GM12878 (cell line): ENCODE measurements at regions not wholly inside any gene's neighbourhood (a gene's known extent, or its start where the extent isn't known, plus 50 kb on each side); places are given as distances from the start of the nearest gene placed in this dataset.

Source experiments
- ATAC-seq: fragments of 200-7000 bp; cut with Tn5 transposase; 3 replicates; pipeline ENCODE4 v1.9.1; 2020; ENCODE audit warnings: mild to moderate bottlenecking, moderate library complexity
- BruUV-seq: library from RNA; stranded (reverse); fragments of 400-500 nt; replicated peaks from 2 replicates; lab custom pipeline; 2021; lab: Mats Ljungman, UMichigan
- CTCF ChIA-PET: fragments of 300-600 bp; sonication (Branson Sonifier 250); formaldehyde crosslinking; extraction: SDS; loops from one replicate; lab custom pipeline; 2021; ENCODE audit warnings: inconsistent platforms; lab: Yijun Ruan, JAX
- POLR2A ChIA-PET: fragments of 350-600 bp; formaldehyde crosslinking; extraction: SDS; loops from one replicate; lab custom pipeline; 2021; ENCODE audit warnings: inconsistent platforms; lab: Charles Lee
- RAD21 ChIA-PET: fragments of 300-600 bp; sonication (Branson Sonifier 250); formaldehyde crosslinking; loops from one replicate; lab custom pipeline; 2023; ENCODE audit warnings: antibody characterized with exemption; ENCODE audit not compliant: unreplicated experiment; lab: Charles Lee
- SMC1A ChIA-PET: fragments of 300-600 bp; sonication (Branson Sonifier 250); formaldehyde crosslinking; loops from one replicate; lab custom pipeline; 2023; ENCODE audit not compliant: unreplicated experiment, uncharacterized antibody; lab: Charles Lee
- DNase-seq: peaks from one replicate; pipeline ENCODE4 v3.0.0-alpha.2; 2011; ENCODE audit warnings: low read depth, low spot score
- FAIRE-seq: peaks from 3 replicates; lab custom pipeline; 2011; peaks lifted over from hg19 to GRCh38; lab: Jason Lieb, UNC
- H2AFZ ChIP-seq: 2 replicates; pipeline ENCODE4 v1.6.0; 2011; ENCODE audit warnings: low read depth, low read length, control low read depth; ENCODE audit not compliant: control insufficient read depth
- H3K27ac ChIP-seq: 2 replicates; pipeline ENCODE4 v1.5.1; 2011; ENCODE audit warnings: control low read depth; ENCODE audit not compliant: control insufficient read depth, insufficient read depth
- H3K27me3 ChIP-seq, 2 experiments: replicated peaks in 1 of 2; 2 replicates each; pipeline versions ENCODE4 v1.6.0 to v1.6.1; 2011; ENCODE audit warnings: low read length in 1 of 2; ENCODE audit not compliant: control insufficient read depth in 2 of 2, insufficient read depth in 2 of 2
- H3K36me3 ChIP-seq, 2 experiments: 2 replicates each; pipeline ENCODE4 v1.5.1; 2011; ENCODE audit warnings: low read length in 1 of 2; ENCODE audit not compliant: control insufficient read depth in 2 of 2, insufficient read depth in 2 of 2
- H3K4me1 ChIP-seq: 2 replicates; pipeline ENCODE4 v1.6.1; 2011; ENCODE audit warnings: mild to moderate bottlenecking, low read length, moderate library complexity, mixed read lengths; ENCODE audit not compliant: control insufficient read depth, insufficient read depth
- H3K4me2 ChIP-seq: 2 replicates; pipeline ENCODE4 v1.6.0; 2011; ENCODE audit warnings: control low read depth; ENCODE audit not compliant: control insufficient read depth, insufficient read depth
- H3K4me3 ChIP-seq: fragments of 200-600 bp; sonication (generic); 2 replicates; pipeline ENCODE4 v1.5.1; 2016
- H3K79me2 ChIP-seq: 2 replicates; pipeline ENCODE4 v1.6.0; 2011; ENCODE audit warnings: low read length; ENCODE audit not compliant: control insufficient read depth, insufficient read depth
- H3K9ac ChIP-seq: 2 replicates; pipeline ENCODE4 v1.8.0; 2011; ENCODE audit warnings: low read length, control low read depth, mixed read lengths; ENCODE audit not compliant: control insufficient read depth, insufficient read depth
- H3K9me3 ChIP-seq: replicated peaks from 3 replicates; pipeline ENCODE4 v1.5.1; 2011; ENCODE audit warnings: mild to moderate bottlenecking, low read length; ENCODE audit not compliant: control insufficient read depth, insufficient read depth
- H4K20me1 ChIP-seq: 2 replicates; pipeline ENCODE4 v1.6.0; 2011; ENCODE audit not compliant: control insufficient read depth, insufficient read depth
- BHLHE40 ChIP-seq, 2 experiments: fragments of 450-650 bp in 1 of 2; IDR thresholded peaks; 2 replicates each; pipeline ENCODE4 v1.6.1; 2011 to 2017; ENCODE audit warnings: low read depth in 2 of 2, borderline replicate concordance in 1 of 2, improper control_type of control experiment in 1 of 2, low read length in 1 of 2, mild to moderate bottlenecking in 1 of 2
- DPF2 ChIP-seq: fragments of 450-650 bp; IDR thresholded peaks from 2 replicates; pipeline ENCODE4 v1.6.1; 2017; ENCODE audit warnings: mild to moderate bottlenecking
- GATAD2B ChIP-seq: fragments of 450-650 bp; conservative IDR thresholded peaks from 2 replicates; pipeline ENCODE4 v1.6.1; 2017; ENCODE audit warnings: low read depth, mild to moderate bottlenecking, moderate library complexity
- HDGF ChIP-seq: fragments of 450-650 bp; IDR thresholded peaks from 2 replicates; pipeline ENCODE4 v1.6.1; 2016; ENCODE audit warnings: antibody characterized with exemption
- IKZF1 ChIP-seq: fragments of 450-650 bp; conservative IDR thresholded peaks from 2 replicates; pipeline ENCODE4 v1.6.1; 2017; ENCODE audit warnings: antibody characterized with exemption, mild to moderate bottlenecking
- IKZF2 ChIP-seq, 2 experiments: fragments of 450-650 bp; IDR thresholded peaks; 2 replicates each; pipeline ENCODE4 v1.6.1; 2017; ENCODE audit warnings: mild to moderate bottlenecking in 2 of 2, moderate library complexity in 2 of 2
- MEF2B ChIP-seq: fragments of 450-650 bp; IDR thresholded peaks from 2 replicates; pipeline ENCODE4 v1.6.1; 2018; ENCODE audit warnings: mild to moderate bottlenecking, moderate library complexity; ENCODE audit not compliant: partially characterized antibody, poor library complexity, severe bottlenecking
- NFXL1 ChIP-seq: fragments of 450-650 bp; IDR thresholded peaks from 2 replicates; pipeline ENCODE4 v1.6.1; 2017; ENCODE audit warnings: antibody characterized with exemption, mild to moderate bottlenecking, borderline replicate concordance
- NR2F1 ChIP-seq: fragments of 450-650 bp; conservative IDR thresholded peaks from 2 replicates; pipeline ENCODE4 v1.6.1; 2017; ENCODE audit warnings: mild to moderate bottlenecking
- POLR2AphosphoS5 ChIP-seq: IDR thresholded peaks from 2 replicates; pipeline ENCODE4 v1.6.1; 2011; ENCODE audit warnings: mild to moderate bottlenecking, low read length, inconsistent platforms
- SIX5 ChIP-seq: IDR thresholded peaks from 2 replicates; pipeline ENCODE4 v1.6.1; 2011; ENCODE audit warnings: mild to moderate bottlenecking, low read depth, low read length, moderate library complexity; ENCODE audit not compliant: severe bottlenecking
- SMARCA5 ChIP-seq: fragments of 450-650 bp; IDR thresholded peaks from 2 replicates; pipeline ENCODE4 v1.6.1; 2017; ENCODE audit warnings: mild to moderate bottlenecking
- SPI1 ChIP-seq: IDR thresholded peaks from 2 replicates; pipeline ENCODE4 v1.6.1; 2011; ENCODE audit warnings: low read depth, mild to moderate bottlenecking, low read length, moderate library complexity, borderline replicate concordance; ENCODE audit not compliant: insufficient read depth
- WGBS: methylation state at CpG from one replicate; pipeline ENCODE4 v1.1.6; 2016; ENCODE audit warnings: low lambda C conversion rate; ENCODE audit not compliant: insufficient replicate concordance, insufficient coverage; ENCODE audit errors: missing lambda C conversion rate; 5-methylcytosine and 5-hydroxymethylcytosine counted together
- in situ Hi-C: fragments of 300-500 bp; cut with MboI; formaldehyde crosslinking; loops from 9 replicates; pipeline ENCODE4 v1.14.3; 2018; ENCODE audit warnings: mixed read lengths
- intact Hi-C: fragments of 100-400 bp; cut with micrococcal nuclease; formaldehyde crosslinking; loops from one replicate; pipeline ENCODE4 v1.14.2; 2022; ENCODE audit not compliant: unreplicated experiment

DNA sequence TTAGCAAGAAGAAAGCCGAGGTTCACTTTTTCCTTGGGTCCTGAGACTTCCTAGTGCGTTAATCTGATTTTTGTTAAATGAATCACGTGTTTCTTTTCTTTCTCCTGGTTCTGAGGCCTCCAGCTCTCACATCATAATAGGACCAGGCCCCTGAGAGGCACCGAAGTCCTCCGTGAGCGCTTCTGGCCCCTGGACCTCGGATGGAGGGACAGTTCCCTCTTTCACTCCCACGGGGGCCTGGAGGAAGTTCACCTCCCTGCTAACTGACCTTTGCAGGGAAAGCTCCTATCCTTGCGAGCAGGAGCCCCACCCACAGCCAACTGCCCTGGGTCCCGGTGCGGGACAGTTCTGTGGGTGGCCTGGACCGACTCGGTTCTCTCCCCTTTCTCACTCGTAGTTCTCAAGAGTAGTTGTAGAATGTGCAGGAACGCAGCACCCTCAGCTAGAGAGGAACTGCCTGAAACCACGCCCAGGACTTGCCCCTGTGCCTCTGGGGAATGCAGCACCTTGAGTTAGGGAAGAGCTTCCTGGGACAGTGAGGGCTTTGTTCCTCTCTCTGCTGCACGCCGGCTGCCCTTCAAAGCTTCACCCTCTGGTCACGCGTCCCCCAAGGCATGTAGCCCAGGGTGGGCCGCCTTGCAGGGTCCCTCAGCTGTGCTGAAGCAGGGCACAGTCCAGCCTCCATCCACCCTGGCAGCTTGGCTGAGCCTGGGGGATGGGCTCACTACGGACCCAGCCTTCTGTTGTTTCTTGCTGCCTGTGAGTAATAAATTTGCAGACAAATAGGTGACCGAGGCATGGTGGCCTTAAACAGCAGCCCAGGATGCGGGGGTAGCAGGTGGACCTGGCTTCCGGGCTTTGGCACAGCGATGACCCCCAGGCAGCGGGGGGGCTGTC lies 264.6 kb downstream of the ADGRD1 start:
- 16% methylated on average over 27 of the region's 27 CpGs for WGBS
- BruUV-seq, result no TSS peak
- ATAC-seq, result peak; percentile 60
- Histone ChIP-seq H3K27me3 (no peaks in the 10 kb centered on the region), H4K20me1 (no peaks in the 10 kb centered on the region), H3K9me3 (no peaks in the 10 kb centered on the region; the same call in 2 of the 3 replicates), H3K36me3 (no peaks in the 10 kb centered on the region), H3K4me2 (peak overlapping the region; percentile 54), H3K79me2 (no peaks in the 10 kb centered on the region; the same call in 1 of the 2 replicates), H3K4me1 (peaks cover 34% of the 10 kb centered on the region), H3K4me3 (no peak overlapping the region), H2AFZ (peak overlapping the region; percentile 42), H3K9ac (no peak overlapping the region; the same call in 1 of the 2 replicates), H3K27ac (peak overlapping the region; percentile 39; the same call in 1 of the 2 replicates)
- ChIA-PET POLR2A (interaction anchor here (1.1 to 1.4 kb wide), 2 partner anchors 21 to 22 kb away, joined by 3 to 7 read pairs; no protein-coding TSS in a partner anchor), CTCF (interaction anchor here (0.9 to 1.2 kb wide), 2 partner anchors 21 to 234 kb away, joined by 3 read pairs; no protein-coding TSS in a partner anchor), RAD21 (interaction anchor here (0.9 to 2.7 kb wide), 2 partner anchors 22 to 117 kb away, joined by 3 to 18 read pairs; no protein-coding TSS in a partner anchor), SMC1A (interaction anchor here (0.7 to 1.4 kb wide), 4 partner anchors 11 to 112 kb away, joined by 3 to 4 read pairs (median 3); no protein-coding TSS in a partner anchor)
- in situ Hi-C loops, result no loop called here
- no peak for FAIRE-seq
- TF ChIP-seq POLR2AphosphoS5, result no peak
- peak; percentile 90 for TF ChIP-seq MEF2B
- peak; percentile 65 for TF ChIP-seq IKZF1
- no peak for TF ChIP-seq NFXL1
- 0 out of 2 replicates have a peak, but pooled peaks have one; percentile 22 for TF ChIP-seq HDGF
- no peak for TF ChIP-seq SIX5
- peak in 1 of 2 experiments; percentile 41; a peak in 1 of 4 replicates for TF ChIP-seq BHLHE40 (IDR thresholded peaks at IDR 0.05; ENCODE audit: borderline replicate concordance in 1 of 2, low read depth in 2 of 2, low read length in 1 of 2)
- TF ChIP-seq GATAD2B, result peak; percentile 50; the same call in 1 of the 2 replicates
- TF ChIP-seq IKZF2 (IDR thresholded peaks at IDR 0.05), result peak; percentile 6 to 10; a peak in 1 of 4 replicates
- TF ChIP-seq SMARCA5, result peak; percentile 18; the same call in 1 of the 2 replicates
- peak; percentile 69; the same call in 1 of the 2 replicates for TF ChIP-seq SPI1
- 0 out of 2 replicates have a peak, but pooled peaks have one; percentile 49 for TF ChIP-seq DPF2
- 0 out of 2 replicates have a peak, but pooled peaks have one; percentile 14 for TF ChIP-seq NR2F1
- DNase-seq, result no peak
- intact Hi-C loops, result loop anchor here (2.0 kb wide), 1 partner anchor 21 kb away; no protein-coding TSS in a partner anchor
